Left hindlimb (tissue), 1 donor: ENCODE measurements at regions not wholly inside any gene's neighbourhood (a gene's known extent, or its start where the extent isn't known, plus 50 kb on each side); places are given as distances from the start of the nearest gene placed in this dataset.

Experiments used
- DNase-seq: peaks from one replicate; pipeline ENCODE4 v3.0.0-alpha.2; 2018

DNA sequence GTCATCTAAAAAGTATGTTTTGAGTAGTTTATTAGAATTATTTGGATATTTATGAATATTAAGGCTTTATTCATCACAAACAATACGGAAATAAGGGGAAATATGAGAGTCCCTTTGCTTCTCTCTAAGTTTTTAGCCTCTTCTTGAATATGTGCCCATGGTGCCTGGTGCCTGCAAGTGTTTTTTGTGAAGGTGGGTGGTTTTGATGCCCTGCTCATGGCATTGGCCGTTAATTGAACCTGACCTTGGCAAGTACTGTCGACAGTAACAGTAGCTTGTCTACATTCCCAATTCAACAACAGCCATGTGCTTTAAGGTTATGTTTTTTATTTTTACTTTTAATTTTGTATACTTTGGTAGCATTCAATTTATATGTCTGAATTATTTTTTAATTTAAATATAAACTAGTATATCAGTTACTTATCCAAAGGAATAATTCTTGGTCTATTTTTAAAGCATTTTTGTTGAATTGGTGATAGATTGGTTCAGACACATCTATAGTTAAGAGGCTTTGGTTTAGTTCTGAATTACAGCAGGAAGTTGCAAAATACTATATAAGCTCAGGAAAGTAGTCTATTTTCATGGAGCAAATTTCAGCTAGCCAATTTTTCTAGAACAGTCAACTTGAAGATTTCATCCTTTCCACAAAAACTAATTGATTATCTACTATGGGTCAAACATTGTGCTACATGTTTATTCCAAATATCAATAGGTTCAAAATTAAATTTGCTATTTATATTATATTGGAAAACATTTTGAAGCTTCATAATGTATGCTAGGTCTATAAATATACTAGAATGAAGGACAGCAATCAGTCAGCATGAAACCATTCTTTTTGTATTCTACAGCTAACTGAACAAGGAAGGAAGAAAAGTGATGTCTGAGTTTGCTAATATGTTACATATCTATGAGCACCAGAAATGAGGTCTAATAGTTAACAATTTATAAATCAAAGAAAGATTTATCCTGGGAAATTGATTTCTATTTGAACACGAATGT, 184.4 kb downstream of the MRPL39 start:
- DNase-seq = no peak

- DNase-seq = no peak
These were observed 185.8 kb downstream of the MRPL39 start for GRCh38 chr21:25421321-25422028.

GRCh38 chr21:25420831-25421230, 186.4 kb downstream of the MRPL39 start:
- no peak for DNase-seq

GRCh38 chr21:25416669-25417068, 190.6 kb downstream of the MRPL39 start:
- no peak for DNase-seq

DNA sequence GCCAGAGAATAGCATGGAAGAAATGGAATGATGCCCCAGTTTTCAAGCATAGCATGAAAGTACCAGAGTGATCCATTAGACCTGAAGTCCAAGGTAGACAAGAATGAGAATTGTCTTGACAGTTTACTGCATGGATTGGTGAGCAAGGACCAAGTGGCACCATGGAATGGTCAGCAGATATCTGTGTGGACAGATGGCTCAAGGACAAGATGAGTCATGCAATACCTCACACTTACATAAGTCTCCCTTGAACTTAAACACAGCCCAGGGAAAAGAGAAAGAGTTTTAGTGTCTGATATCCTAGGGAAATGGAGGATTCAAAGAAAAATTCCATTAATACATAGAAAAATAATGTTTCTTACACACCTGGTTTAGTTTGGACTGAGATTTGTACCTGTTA, 195.2 kb downstream of the MRPL39 start:
- no peak for DNase-seq

GRCh38 chr21:25409978-25410377, 197.3 kb downstream of the MRPL39 start:
- no peak for DNase-seq

DNA sequence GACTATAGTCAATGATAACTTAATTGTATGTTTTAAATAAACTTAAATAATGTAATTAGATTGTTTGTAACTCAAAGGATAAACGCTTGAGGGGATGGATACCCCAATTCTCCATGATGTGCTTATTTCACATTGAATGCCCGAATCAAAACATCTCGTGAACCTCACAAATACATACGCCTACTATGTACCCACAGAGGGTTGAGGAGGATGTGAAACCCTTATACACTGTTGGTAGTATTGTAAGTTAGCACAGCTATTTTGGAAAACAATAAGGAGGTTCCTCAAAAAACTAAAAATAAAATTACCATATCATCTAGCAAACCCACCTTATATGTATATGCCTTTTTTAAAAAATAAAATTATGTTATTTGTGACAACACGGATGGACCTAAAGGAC, 198.6 kb downstream of the MRPL39 start:
- DNase-seq = no peak

- DNase-seq = no peak
These were observed 200.2 kb downstream of the MRPL39 start for GRCh38 chr21:25406887-25407579.

- DNase-seq = no peak
These were observed 201.3 kb downstream of the MRPL39 start for GRCh38 chr21:25405984-25406383.

DNA sequence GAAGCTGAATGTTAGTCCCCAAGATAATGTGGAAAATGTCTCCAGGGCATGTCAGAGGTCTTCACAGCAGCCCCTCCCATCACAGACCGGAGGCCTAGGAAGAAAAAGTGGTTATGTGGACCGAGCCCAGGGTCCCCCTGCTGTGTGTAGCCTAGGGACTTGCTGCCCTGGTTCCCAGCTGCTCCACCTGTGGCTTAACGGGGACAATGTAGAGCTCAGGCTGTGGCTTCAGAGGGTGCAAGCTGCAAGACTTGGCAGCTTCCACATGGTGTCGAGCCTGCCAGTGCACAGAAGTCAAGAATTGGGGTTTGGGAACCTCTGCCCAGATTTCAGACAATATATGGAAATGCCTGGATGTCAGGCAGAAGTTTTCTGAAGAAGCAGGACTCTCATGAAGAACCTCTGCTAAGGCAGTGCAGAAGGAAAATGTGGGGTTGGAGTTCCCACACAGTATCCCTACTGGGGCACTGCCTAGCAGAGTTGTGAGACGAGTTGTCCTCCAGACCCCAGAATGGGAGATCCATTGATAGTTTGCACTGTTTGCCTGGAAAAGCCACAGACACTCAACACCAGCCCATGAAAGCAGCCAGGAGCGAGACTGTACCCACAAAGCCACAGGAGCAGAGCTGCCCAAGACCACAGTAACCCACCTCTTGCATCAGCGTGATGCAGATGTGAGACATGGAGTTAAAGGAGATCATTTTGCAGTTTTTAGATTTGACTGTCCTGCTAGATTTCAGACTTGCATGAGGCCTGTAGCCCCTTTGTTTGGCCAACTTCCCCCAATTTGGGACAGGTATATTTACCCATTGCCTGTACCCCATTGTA, 204.9 kb downstream of the MRPL39 start:
- DNase-seq = no peak

DNA sequence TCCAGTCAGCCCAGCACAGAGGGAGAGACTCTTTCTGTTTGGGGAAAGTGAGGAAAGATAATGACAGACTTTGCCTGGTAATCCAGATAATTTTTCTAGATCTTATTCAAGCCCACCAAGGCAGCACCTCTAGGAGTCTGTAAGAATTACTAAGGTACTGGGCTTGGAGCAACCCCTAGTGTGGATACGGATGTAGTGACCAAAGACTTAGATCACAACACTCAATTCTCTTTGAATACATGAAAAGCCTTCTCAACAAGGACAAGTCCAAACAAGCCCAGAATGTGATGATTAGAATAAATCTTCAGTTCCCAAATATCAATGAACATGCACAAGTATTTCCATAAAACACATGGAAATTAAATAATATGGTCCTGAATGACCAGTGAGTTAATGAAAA, 206.9 kb downstream of the MRPL39 start:
- no peak for DNase-seq

- no peak for DNase-seq
These were observed 208.7 kb downstream of the MRPL39 start for GRCh38 chr21:25398630-25399029.

DNA sequence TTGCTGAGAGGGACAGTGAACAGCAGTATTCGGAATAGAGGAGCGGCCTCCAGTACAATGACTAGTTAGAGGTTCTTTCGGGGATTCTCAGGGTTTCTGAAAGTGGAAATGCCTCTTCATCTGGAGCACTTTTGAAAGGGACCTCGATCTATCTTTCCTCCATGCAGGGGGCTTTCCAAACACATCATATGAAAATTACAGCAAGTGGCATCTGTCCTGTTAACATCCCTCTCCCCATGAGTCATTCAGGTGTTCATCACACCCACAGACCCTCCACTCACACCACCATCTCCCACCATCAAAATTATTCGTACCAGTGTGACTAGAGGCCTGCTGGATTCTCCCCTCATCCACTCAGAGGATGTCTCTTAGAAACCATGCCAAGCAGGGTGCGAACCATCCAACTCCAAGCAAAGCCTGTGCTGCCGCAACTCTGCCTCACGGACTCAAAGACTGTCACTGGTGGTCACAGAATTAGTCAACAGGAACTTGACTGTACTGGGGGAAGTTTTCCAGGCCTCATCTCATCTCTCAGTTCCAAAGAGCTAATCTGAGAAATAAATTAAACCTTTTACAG, 211.1 kb downstream of the MRPL39 start:
- no peak for DNase-seq

GRCh38 chr21:25391777-25392176, 215.5 kb downstream of the MRPL39 start:
- DNase-seq = no peak

DNA sequence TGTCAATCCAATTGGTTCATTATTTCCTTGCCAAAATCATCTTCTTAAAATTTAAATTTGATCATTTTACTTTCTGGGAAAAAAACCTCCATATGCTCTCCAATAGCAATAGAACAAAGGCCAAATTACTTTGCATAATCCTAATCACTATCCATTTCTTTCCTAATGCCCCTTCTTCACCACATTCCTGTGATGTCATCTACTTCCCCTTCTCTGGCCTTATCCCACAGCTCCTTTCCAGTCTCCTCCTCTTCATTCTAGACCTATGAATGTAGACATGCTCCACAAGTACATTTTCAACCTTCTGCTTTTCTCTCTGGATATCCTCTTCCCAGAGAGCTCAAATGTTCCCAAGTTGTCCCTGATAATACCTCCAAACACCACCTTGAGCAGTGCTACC, 216.6 kb downstream of the MRPL39 start:
- DNase-seq = no peak

- no peak for DNase-seq
These were observed 219.6 kb downstream of the MRPL39 start for GRCh38 chr21:25387665-25388064.

DNA sequence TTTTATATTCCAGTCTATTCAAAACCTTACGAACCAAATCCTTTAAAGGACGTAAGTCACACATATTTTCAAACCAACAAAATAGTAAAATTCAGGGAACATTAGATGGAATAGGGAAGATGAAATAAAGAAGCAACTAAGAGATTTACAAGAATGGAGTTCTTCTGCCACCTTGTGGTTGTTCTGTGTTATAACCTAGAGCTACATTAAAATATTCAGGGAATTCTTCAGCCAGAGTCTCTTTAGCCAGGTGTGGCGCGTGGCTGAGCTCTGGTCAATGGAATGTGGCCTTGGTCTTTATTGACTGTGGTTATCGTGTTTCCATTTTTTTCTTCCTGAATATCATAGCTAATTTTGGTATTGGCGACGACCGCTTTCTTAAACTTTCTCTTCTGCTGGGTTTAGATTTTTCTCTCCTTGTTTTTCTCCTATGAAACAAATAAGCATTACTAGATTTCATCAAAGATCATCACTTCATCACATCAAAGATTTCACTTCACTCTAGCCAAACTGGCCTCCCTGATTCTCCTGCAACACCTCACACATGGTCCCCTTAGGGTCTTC, 221.3 kb downstream of the MRPL39 start:
- DNase-seq = no peak

DNA sequence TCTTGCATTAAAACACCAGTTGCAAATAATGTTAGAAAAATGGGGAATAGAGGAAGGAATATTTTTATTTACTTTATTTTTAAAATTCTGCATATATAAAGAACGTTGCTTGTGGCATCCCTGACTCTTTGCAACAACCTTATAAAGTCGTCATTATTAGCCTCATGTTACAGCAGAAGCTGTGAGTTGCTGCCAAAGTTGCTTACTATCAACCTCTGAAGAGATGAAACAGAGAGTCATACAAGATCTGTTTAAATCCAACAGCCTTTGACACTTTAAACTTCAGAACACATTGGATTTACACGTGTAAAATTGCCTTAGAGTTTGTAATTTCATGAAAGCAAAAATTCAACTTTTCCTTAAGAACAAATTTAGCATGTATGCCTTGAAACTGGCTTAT, 221.9 kb downstream of the MRPL39 start:
- no peak for DNase-seq

- DNase-seq = no peak
These were observed 222.5 kb downstream of the MRPL39 start for GRCh38 chr21:25384782-25385181.

DNA sequence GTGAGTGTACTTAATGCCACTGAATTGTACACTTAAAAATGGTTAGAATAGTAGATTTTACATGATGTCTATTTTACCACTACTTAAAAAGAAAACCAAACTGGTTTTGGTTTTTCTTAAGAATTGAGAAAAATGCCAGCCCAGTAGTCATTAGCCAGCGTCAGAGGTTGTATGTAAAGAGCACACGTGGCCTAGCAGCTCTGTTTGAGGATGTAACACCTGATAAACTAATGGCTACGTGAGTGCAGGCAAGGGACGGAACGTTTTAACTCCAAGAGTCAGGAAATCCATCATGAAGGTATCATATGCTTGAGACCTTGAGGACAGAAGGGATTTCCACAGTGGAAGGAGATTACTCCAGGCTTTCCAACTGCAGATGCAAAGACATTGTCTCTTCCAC, 223.7 kb downstream of the MRPL39 start:
- DNase-seq = no peak

- DNase-seq = no peak
These were observed 225.3 kb downstream of the MRPL39 start for GRCh38 chr21:25381936-25382452.

GRCh38 chr21:25375675-25376074, 231.6 kb downstream of the MRPL39 start:
- no peak for DNase-seq
